ENCODE measurements at regions not wholly inside any gene's neighbourhood (a gene's known extent, or its start where the extent isn't known, plus 50 kb on each side); places are given as distances from the start of the nearest gene placed in this dataset.

GRCh38 chr9:118177241-118177640, 473.0 kb downstream of the TLR4 start:
- H3K4me1 ChIP-seq (ENCODE audit: control insufficient read depth, insufficient read depth, low read length), result no peaks in the 10 kb centered on the region
- no peaks in the 10 kb centered on the region for H3K27me3 ChIP-seq (ENCODE audit: control insufficient read depth, insufficient read depth, low read length, poor library complexity, severe bottlenecking)
- no peak overlapping the region for H3K4me3 ChIP-seq (ENCODE audit: low read length)
- Mint-ChIP-seq H3K27ac (no peak overlapping the region), H3K4me3 (no peak overlapping the region), H3K27me3 (ENCODE audit: insufficient read depth) (no peaks in the 10 kb centered on the region), H3K9me3 (no peaks in the 10 kb centered on the region), H3K4me1 (no peaks in the 10 kb centered on the region), H3K36me3 (ENCODE audit: low read depth) (no peaks in the 10 kb centered on the region)
- H3K27ac ChIP-seq (ENCODE audit: low read depth, low read length), result no peak overlapping the region
- H3K9me3 ChIP-seq (ENCODE audit: control insufficient read depth, low read length), result no peaks in the 10 kb centered on the region
- no peak overlapping the region for H3K9ac ChIP-seq (ENCODE audit: extremely low read depth, low read length, poor library complexity, severe bottlenecking)
- no peak for TF ChIP-seq CTCF (conservative IDR thresholded peaks at IDR 0.05)
- DNase-seq, result no peak
- H3K36me3 ChIP-seq (ENCODE audit: control insufficient read depth, insufficient read depth, low read length), result no peaks in the 10 kb centered on the region

- no peak overlapping the region for H3K27ac ChIP-seq (ENCODE audit: low read depth, low read length)
- WGBS, 2 experiments (ENCODE audit: insufficient coverage in 1 of 2, insufficient read length in 1 of 2), result 94 to 100% methylated on average over 1 to 2 of the region's 2 CpGs
- DNase-seq, result no peak
- H3K27me3 ChIP-seq (ENCODE audit: control insufficient read depth, insufficient read depth, low read length, poor library complexity, severe bottlenecking), result no peaks in the 10 kb centered on the region
- no peaks in the 10 kb centered on the region for H3K9me3 ChIP-seq (ENCODE audit: control insufficient read depth, low read length)
- H3K36me3 Mint-ChIP-seq (ENCODE audit: low read depth), result no peaks in the 10 kb centered on the region
- no peaks in the 10 kb centered on the region for H3K4me1 ChIP-seq (ENCODE audit: control insufficient read depth, insufficient read depth, low read length)
- no peaks in the 10 kb centered on the region for H3K36me3 ChIP-seq (ENCODE audit: control insufficient read depth, insufficient read depth, low read length)
- no peak overlapping the region for H3K9ac ChIP-seq (ENCODE audit: extremely low read depth, low read length, poor library complexity, severe bottlenecking)
- H3K9me3 Mint-ChIP-seq, result no peaks in the 10 kb centered on the region
- no peaks in the 10 kb centered on the region for H3K4me1 Mint-ChIP-seq
- H3K27me3 Mint-ChIP-seq (ENCODE audit: insufficient read depth), result no peaks in the 10 kb centered on the region
- H3K27ac Mint-ChIP-seq, result no peak overlapping the region
- H3K4me3 Mint-ChIP-seq, result no peak overlapping the region
- TF ChIP-seq CTCF (conservative IDR thresholded peaks at IDR 0.05), result no peak
- H3K4me3 ChIP-seq (ENCODE audit: low read length), result no peak overlapping the region
Measured at GRCh38 chr9:118183576-118183975, 479.4 kb downstream of the TLR4 start.

- Histone ChIP-seq H3K27me3 (ENCODE audit: control insufficient read depth, insufficient read depth, low read length, poor library complexity, severe bottlenecking) (no peaks in the 10 kb centered on the region), H3K4me1 (ENCODE audit: control insufficient read depth, insufficient read depth, low read length) (no peaks in the 10 kb centered on the region), H3K36me3 (ENCODE audit: control insufficient read depth, insufficient read depth, low read length) (no peaks in the 10 kb centered on the region), H3K4me3 (ENCODE audit: low read length) (no peak overlapping the region), H3K9ac (ENCODE audit: extremely low read depth, low read length, poor library complexity, severe bottlenecking) (no peak overlapping the region), H3K27ac (ENCODE audit: low read depth, low read length) (no peak overlapping the region), H3K9me3 (ENCODE audit: control insufficient read depth, low read length) (no peaks in the 10 kb centered on the region)
- no peak for TF ChIP-seq CTCF (conservative IDR thresholded peaks at IDR 0.05)
- no peak overlapping the region for H3K4me3 Mint-ChIP-seq
- DNase-seq, result no peak
- no peaks in the 10 kb centered on the region for H3K36me3 Mint-ChIP-seq (ENCODE audit: low read depth)
- H3K27ac Mint-ChIP-seq, result no peak overlapping the region
- H3K27me3 Mint-ChIP-seq (ENCODE audit: insufficient read depth), result no peaks in the 10 kb centered on the region
- no CpG with 5 or more reads among the region's 1 CpG for WGBS, 2 experiments (ENCODE audit: insufficient coverage in 1 of 2, insufficient read length in 1 of 2)
- no peaks in the 10 kb centered on the region for H3K9me3 Mint-ChIP-seq
- H3K4me1 Mint-ChIP-seq, result no peaks in the 10 kb centered on the region
Measured at GRCh38 chr9:118187408-118187807, 483.2 kb downstream of the TLR4 start.

Measured in endodermal cell (in vitro differentiated cells).